GM23248 (cell line): ENCODE measurements at regions not wholly inside any gene's neighbourhood (a gene's known extent, or its start where the extent isn't known, plus 50 kb on each side); places are given as distances from the start of the nearest gene placed in this dataset.

Source experiments
- EZH2 ChIP-seq: fragments of 200-600 bp; sonication (generic); IDR thresholded peaks from 2 replicates; pipeline ENCODE4 v1.6.1; 2018; ENCODE audit warnings: antibody characterized with exemption, mild to moderate bottlenecking; ENCODE audit not compliant: insufficient read depth, poor library complexity, severe bottlenecking
- EZH2phosphoT487 ChIP-seq: fragments of 200-600 bp; sonication (generic); IDR thresholded peaks from 2 replicates; pipeline ENCODE4 v1.6.1; 2018; ENCODE audit warnings: antibody characterized with exemption, moderate library complexity, mild to moderate bottlenecking, low read depth; ENCODE audit not compliant: insufficient read depth

DNA sequence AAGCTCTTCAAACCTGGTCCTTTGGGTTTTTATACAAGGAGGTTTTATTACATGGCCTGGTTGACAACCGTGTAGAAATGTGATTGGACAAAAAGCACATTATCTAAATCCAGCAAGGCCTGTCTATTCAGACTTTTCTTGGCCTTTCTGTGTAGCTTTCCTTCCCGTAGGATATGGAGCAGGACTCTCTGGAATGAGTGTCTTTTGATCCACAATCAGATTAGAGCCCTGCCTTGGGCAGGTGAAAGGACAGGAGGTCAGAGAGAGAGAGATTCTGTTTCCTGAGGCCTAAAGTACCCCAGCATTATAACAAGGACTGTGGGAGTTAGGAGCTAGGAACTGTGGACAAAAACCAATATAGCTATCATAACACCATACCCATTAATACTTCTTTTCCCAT lies 375.5 kb upstream of the RGS6 start:
- TF ChIP-seq EZH2 (no peak), EZH2phosphoT487 (no peak)
